ENCODE measurements at regions not wholly inside any gene's neighbourhood (a gene's known extent, or its start where the extent isn't known, plus 50 kb on each side); places are given as distances from the start of the nearest gene placed in this dataset.
"Not testable (repeated sequence)": the region's sequence is repeated elsewhere in the genome, so short reads cannot be mapped to it uniquely, and the experiment has no call there.

GRCh38 chr12:13367973-13368372, 171.4 kb downstream of the EMP1 start:
- no peak for DNase-seq (ENCODE audit: low read depth in 1 of 2, low spot score in 1 of 2)

- DNase-seq (ENCODE audit: low read depth in 1 of 2, low spot score in 1 of 2), result no peak
These were observed 169.3 kb downstream of the EMP1 start for GRCh38 chr12:13365748-13366366.

GRCh38 chr12:13362260-13362841, 165.8 kb downstream of the EMP1 start:
- DNase-seq (ENCODE audit: low read depth in 1 of 2, low spot score in 1 of 2), result no peak

GRCh38 chr12:13359636-13360035, 163.1 kb downstream of the EMP1 start:
- DNase-seq (ENCODE audit: low read depth in 1 of 2, low spot score in 1 of 2), result no peak

DNA sequence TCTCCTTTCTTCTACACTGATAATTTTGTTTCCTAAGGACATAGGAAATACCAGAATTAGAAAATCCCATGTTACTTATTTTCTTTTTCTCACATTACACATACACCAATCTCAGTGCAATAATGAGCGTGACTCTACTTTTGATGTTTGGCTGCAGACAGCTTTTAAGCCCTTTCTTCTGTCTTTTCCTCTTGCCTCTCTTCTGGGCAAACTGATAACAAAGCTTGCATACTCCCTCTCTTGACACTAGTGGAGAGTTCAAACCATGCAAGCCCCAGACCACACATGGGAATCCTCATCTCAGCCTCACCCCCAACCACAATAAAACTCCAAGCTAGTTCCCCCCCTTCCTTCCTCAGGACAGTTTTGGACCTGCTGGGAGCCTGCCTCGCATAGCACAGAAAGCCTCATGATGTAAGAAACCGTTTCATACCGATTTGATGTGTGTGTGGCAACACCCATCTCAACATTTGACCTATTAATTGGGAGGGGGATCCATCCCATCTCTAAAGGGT, 161.9 kb downstream of the EMP1 start:
- no peak for DNase-seq (ENCODE audit: low read depth in 1 of 2, low spot score in 1 of 2)

DNA sequence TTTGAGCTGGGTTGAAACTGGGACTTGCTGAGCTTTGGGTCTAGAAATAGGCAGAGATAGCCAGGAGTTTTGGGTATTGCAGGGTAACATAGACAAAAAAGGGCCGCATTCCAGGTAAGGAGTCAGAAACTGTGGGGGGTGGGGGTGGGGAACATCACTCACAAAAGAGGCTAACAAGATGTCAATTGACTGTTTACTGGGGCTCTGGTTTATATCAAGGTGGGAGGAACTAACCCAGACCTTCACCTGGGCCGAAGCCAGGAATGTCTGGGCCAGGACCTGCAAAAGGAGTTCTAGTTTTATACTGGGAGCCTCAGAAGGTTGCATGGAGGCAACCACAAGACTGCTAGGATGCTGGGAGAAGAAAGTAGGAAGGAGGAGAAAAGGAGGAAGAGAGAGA, 154.4 kb downstream of the EMP1 start:
- no peak for DNase-seq (ENCODE audit: low read depth in 1 of 2, low spot score in 1 of 2)

DNA sequence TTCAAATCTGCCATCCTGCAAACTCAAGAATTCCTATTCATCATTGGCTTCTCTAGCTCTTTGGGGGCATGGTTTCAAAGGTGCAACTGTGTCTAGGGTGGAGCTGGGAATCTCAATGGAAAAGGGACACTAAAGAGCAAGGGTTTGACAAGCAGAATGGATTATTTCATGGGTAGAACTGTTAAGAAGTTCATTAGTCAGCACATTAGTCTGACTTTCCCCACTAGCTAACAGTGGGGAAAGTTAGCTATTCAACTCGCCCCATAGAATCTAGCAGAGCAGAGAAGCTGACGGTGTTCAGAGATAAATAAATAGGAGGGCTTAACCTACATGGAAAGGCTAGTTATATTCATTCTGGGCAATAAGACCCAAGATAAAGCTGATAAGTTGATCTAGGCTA, 153.9 kb downstream of the EMP1 start:
- DNase-seq (ENCODE audit: low read depth in 1 of 2, low spot score in 1 of 2), result no peak

GRCh38 chr12:13348464-13348863, 151.9 kb downstream of the EMP1 start:
- DNase-seq (ENCODE audit: low read depth in 1 of 2, low spot score in 1 of 2), result no peak

GRCh38 chr12:13347241-13348043, 150.9 kb downstream of the EMP1 start:
- DNase-seq (ENCODE audit: low read depth in 1 of 2, low spot score in 1 of 2), result peak in 1 of 2 donors; percentile 2

DNA sequence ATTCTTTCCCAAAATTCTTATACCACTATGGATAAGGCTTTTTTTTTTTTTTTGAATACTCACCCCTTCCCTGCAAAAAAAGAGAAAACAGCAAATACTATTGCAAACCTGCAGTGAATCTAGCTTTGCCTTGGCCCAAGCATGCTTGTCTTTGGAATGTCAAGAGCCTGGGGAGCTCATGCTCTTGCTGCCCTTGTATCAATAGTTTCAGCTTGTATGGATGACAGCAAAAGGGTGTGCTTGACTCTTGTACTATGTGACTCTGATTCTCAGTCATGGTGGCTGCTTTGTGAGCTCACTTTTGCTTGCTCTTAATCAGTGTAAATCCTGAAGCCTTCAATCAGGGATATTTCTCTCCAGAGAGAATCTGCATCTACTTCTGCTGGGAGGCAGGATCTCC, 149.2 kb downstream of the EMP1 start:
- no peak for DNase-seq (ENCODE audit: low read depth in 1 of 2, low spot score in 1 of 2)

DNA sequence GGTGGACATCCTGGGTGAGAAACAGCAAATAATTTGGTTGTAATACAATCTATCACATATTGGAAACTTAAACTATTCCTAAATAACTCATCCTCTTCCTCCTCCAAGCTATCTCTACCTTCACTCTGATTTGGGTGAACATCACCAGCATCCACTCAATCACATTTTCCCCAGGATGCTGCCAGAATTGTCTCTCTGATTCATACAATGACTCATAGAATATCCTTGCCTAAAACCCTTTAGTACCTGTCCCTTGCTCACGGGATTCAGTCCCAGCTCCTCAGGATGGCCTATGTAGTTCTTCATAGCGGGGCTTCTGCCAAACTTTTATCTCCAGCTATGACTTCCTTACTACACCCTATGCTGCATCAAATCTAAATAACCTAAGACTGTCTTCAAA, 146.8 kb downstream of the EMP1 start:
- DNase-seq (ENCODE audit: low read depth in 1 of 2, low spot score in 1 of 2), result no peak

GRCh38 chr12:13342971-13343370, 146.4 kb downstream of the EMP1 start:
- no peak for DNase-seq (ENCODE audit: low read depth in 1 of 2, low spot score in 1 of 2)

- no peak for DNase-seq (ENCODE audit: low read depth in 1 of 2, low spot score in 1 of 2)
These were observed 143.6 kb downstream of the EMP1 start for GRCh38 chr12:13340149-13340548.

DNA sequence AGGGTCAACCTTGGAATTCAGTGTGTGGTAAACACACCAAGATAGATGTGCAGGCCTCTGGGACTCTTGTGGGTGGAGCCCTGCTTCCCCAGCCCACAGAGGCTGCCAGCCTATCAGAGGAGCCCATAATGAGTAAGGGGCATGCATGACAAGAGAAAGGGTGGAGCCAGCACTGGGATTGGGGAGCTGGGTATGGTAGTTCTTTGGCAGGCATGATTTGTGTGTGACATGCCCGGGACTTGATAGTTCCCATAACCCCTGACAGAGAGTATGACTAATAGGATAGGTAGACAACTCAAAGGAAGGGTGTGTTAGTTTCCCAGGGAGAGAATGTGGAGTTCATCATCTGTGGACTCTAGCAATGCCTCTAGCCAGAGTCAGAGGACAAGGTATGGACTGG, 143.0 kb downstream of the EMP1 start:
- DNase-seq (ENCODE audit: low read depth in 1 of 2, low spot score in 1 of 2), result no peak

DNA sequence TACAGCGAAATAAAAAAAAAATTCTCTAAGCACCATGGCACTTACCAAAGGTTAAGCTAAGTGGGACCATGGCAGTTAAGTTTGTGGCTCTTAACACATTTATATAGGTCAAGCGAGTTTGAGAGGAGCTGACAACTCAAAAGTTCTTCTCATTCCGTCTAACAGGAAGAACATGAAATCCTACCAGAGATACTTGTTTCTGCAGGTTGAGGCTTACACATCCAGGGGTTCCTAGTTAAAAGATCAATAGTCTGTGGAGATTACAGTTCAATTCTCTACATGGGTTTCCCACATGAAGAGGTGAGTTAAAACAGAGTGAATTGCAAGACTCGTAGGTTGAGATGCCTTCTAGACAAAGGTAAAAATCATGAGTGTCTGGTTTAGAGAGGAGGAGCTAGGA, 142.6 kb downstream of the EMP1 start:
- DNase-seq (ENCODE audit: low read depth in 1 of 2, low spot score in 1 of 2), result no peak

GRCh38 chr12:13337791-13338190, 141.3 kb downstream of the EMP1 start:
- DNase-seq (ENCODE audit: low read depth in 1 of 2, low spot score in 1 of 2), result no peak

DNA sequence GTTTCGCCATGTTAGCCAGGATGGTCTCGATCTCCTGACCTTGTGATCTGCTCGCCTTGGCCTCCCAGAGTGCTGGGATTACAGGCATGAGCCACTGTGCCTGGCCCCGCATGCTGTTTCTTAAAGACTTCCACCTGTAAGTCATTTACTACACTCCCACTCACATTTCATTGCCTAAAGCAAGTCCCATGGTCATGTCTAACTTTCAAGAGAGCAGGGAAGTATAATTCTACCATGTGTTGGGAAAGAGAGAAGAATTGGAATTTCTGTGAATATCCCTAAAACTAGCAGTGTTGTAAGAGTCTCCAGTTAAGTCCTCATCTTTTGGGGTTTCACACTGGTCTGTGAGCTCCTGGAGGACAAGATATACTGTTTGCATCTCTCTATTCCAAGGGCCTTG, 139.7 kb downstream of the EMP1 start:
- no peak for DNase-seq (ENCODE audit: low read depth in 1 of 2, low spot score in 1 of 2)

GRCh38 chr12:13328535-13328934, 132.0 kb downstream of the EMP1 start:
- DNase-seq (ENCODE audit: low read depth in 1 of 2, low spot score in 1 of 2), result no peak

- DNase-seq (ENCODE audit: low read depth in 1 of 2, low spot score in 1 of 2), result no peak
These were observed 129.6 kb downstream of the EMP1 start for GRCh38 chr12:13326076-13326475.

DNA sequence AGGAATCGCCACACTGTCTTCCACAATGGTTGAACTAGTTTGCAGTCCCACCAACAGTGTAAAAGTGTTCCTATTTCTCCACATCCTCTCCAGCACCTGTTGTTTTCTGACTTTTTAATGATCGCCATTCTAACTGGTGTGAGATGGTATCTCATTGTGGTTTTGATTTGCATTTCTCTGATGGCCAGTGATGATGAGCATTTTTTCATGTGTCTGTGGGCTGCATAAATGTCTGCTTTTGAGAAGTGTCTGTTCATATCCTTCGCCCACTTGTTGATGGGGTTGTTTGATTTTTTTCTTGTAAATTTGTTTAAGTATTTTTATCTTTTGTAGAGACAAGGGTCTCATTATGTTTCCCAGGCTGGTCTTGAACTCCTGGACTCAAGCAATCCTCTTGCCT, 128.5 kb downstream of the EMP1 start:
- DNase-seq (ENCODE audit: low read depth in 1 of 2, low spot score in 1 of 2), result not testable (repeated sequence)

- DNase-seq (ENCODE audit: low read depth in 1 of 2, low spot score in 1 of 2), result no peak
These were observed 121.9 kb downstream of the EMP1 start for GRCh38 chr12:13318231-13319015.

Data from activated T-helper 1 cell treated with anti-CD3 and anti-CD28 coated beads, Interleukin-2, amount 50 U/mL, for 16 hours (primary cell).